Epithelial cell of esophagus (primary cell): ENCODE measurements at regions not wholly inside any gene's neighbourhood (a gene's known extent, or its start where the extent isn't known, plus 50 kb on each side); places are given as distances from the start of the nearest gene placed in this dataset.

Experiments used
- DNase-seq: peaks from one replicate; pipeline ENCODE4 v3.0.0; 2010; ENCODE audit warnings: low read depth
- H3K4me3 ChIP-seq: 2 replicates; pipeline ENCODE4 v1.5.1; 2011; ENCODE audit warnings: mild to moderate bottlenecking, low read length, control low read depth
- CTCF ChIP-seq: IDR thresholded peaks from 2 replicates; pipeline ENCODE4 v1.5.1; 2011; ENCODE audit warnings: low read depth, mild to moderate bottlenecking, low read length, control low read depth, inconsistent platforms; ENCODE audit not compliant: insufficient read depth; ENCODE audit errors: missing control alignments

- no peak for TF ChIP-seq CTCF
- DNase-seq = no peak
- H3K4me3 ChIP-seq = no peak overlapping the region
Measured at GRCh38 chr17:53996131-53996530, 173.4 kb downstream of the KIF2B start.

- TF ChIP-seq CTCF = no peak
- no peak overlapping the region for H3K4me3 ChIP-seq
- no peak for DNase-seq
Measured at GRCh38 chr17:53996890-53997289, 174.2 kb downstream of the KIF2B start.

- DNase-seq = no peak
- no peak overlapping the region for H3K4me3 ChIP-seq
- TF ChIP-seq CTCF = no peak
Measured at GRCh38 chr17:54007855-54008254, 185.1 kb downstream of the KIF2B start.

GRCh38 chr17:54009502-54009901 lies 186.8 kb downstream of the KIF2B start:
- TF ChIP-seq CTCF = no peak
- DNase-seq = no peak
- H3K4me3 ChIP-seq = no peak overlapping the region

- H3K4me3 ChIP-seq = no peak overlapping the region
- TF ChIP-seq CTCF = no peak
- no peak for DNase-seq
Measured at GRCh38 chr17:54013072-54013471, 190.3 kb downstream of the KIF2B start.

GRCh38 chr17:54015734-54016133 lies 193.0 kb downstream of the KIF2B start:
- no peak overlapping the region for H3K4me3 ChIP-seq
- no peak for TF ChIP-seq CTCF
- no peak for DNase-seq

- DNase-seq = no peak
- no peak for TF ChIP-seq CTCF
- no peak overlapping the region for H3K4me3 ChIP-seq
Measured at GRCh38 chr17:54021418-54021817, 198.7 kb downstream of the KIF2B start.
